GM18505 (cell line): ENCODE measurements at regions not wholly inside any gene's neighbourhood (a gene's known extent, or its start where the extent isn't known, plus 50 kb on each side); places are given as distances from the start of the nearest gene placed in this dataset.
"Not testable (repeated sequence)": the region's sequence is repeated elsewhere in the genome, so short reads cannot be mapped to it uniquely, and the experiment has no call there.

Experiments used
- ATAC-seq: cut with Tn5 transposase; IDR thresholded peaks from one replicate; pipeline ENCODE4 v1.9.1; 2021; ENCODE audit not compliant: unreplicated experiment
- POLR2A ChIP-seq: IDR thresholded peaks from 4 replicates; pipeline ENCODE4 v1.6.1; 2011; ENCODE audit warnings: borderline replicate concordance; ENCODE audit not compliant: insufficient read depth, insufficient read length; ENCODE audit errors: extremely low read depth

DNA sequence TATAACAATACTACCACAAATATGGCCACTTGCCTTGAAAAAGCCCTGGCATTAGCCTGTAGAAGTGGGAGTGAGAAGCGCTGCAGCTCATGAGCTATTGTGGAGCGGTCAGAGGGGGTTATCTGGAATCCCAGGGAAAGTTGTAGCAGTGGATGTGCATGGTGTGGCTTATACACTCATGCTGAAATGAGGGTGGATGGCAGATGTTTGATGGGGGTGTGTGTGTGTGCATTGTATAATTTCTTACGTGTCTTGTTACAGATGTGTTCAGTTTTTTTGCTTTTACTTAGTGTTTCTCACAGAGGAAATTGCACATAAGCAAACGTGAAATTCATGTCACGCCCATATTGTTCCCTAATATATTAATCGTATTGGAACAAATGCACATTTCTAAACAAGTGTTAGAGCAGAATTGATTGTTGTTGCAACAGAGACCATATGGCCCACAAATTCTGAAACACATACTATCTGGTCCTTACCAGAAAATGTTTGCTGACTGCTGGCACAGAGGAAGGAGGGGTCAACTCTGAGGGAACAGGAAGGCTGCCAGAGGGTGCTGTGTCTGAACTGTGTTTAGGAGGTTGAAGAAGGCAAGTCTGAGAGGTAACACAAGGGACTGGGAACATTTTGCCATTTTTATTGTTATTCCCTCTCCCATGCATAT lies 200.0 kb upstream of the CFAP20DC start:
- TF ChIP-seq POLR2A = no peak
- no peak for ATAC-seq

DNA sequence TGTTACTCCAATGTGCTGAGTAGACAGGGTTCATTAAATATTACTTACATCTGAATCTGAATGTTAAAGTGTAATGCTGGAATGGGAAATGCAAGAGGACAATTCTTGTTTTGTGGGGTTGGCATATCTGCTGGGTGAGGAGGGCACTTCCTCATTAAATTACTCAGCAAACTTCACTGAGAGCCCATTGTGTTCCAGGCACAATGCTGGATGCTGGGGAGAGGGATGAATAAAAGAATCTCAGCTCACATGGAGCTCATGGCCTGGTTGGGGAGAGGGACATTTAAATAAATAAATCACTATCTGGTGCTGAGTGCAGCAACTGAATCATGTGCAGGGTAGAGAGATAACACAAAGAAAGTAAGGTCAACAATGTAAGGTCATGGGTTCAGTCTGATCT lies 199.2 kb upstream of the CFAP20DC start:
- no peak for ATAC-seq
- no peak for TF ChIP-seq POLR2A

DNA sequence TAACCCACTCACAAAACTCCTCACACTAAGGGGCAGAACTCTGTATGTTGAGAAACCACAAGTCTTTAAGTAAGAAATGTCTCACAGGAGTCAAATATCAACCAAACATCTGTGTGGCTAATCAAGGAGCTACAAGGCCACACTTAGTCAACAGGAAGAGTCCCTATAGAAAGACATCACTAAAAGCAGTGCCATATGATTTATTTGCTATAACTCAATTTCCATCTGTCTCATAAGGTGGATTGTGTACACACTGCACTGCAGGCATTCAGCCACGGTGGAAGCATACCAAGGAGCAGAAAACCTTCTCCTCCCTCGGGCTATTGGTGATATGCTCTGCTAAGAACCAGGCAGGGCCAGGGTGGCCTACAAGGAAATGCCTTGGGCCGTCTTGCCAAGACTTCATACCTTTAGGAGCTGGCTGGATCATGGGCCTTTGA lies 197.6 kb upstream of the CFAP20DC start:
- peak; percentile 58 for ATAC-seq
- no peak for TF ChIP-seq POLR2A

DNA sequence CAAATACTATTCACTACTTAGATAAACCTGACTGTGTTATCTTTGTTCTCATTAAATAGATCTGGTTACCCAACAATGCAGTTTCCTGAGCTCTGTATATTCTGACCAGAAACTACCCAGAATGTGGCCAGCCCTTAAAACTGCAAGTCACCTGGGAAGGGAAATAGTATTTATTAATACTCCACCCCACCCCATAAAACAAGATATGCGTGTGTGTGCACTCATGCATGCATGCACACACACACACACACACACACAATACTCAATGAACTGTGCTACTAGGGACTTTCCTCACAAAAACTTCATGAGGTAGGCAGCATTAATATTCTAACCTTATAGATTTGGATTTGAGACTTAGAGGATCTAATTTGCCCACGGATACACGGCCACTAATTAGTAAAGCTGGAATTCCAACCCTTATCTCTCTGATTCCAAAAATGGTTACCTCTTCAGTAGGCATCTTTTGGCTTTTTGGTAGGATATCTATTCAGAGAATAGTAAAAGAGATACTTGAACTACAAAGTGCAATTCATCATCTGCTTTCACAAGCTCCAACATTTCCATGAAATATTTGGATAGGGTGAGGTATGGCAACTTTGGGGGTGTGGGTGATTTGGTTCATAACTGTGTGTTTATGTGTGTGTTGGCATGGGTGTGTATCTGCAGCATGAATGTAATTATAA lies 197.0 kb upstream of the CFAP20DC start:
- no peak for TF ChIP-seq POLR2A
- peak; percentile 63 for ATAC-seq

DNA sequence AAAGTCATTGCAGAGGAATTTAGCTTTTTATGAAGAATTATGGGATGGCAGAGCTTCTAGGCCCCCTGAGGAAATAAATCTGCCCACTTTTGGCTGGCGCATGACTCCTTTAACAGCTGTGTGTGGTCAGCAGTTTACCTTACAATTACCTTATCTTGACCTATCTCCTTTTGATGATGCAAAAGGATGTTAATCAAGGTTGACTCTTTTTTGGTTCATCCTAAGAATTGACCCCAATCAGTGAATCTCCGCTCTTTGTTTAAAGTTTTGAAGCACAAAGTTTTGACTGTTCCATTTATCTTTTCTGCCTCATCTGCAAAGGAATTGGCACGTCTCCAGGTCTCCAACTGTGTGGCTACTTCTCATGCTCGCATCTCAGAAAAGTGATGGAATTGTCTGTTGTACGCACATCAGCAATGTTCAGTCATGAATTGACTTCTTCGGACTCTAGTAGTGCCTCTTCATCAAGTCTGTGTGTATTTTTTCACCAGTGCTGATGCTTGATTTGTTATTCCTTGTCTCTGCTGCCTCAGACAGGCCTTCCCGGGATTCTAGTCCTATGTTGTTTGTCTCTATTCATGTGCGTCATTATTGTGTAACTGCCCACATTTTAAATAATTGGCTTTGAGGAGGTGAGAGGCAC lies 196.2 kb upstream of the CFAP20DC start:
- no peak for ATAC-seq

DNA sequence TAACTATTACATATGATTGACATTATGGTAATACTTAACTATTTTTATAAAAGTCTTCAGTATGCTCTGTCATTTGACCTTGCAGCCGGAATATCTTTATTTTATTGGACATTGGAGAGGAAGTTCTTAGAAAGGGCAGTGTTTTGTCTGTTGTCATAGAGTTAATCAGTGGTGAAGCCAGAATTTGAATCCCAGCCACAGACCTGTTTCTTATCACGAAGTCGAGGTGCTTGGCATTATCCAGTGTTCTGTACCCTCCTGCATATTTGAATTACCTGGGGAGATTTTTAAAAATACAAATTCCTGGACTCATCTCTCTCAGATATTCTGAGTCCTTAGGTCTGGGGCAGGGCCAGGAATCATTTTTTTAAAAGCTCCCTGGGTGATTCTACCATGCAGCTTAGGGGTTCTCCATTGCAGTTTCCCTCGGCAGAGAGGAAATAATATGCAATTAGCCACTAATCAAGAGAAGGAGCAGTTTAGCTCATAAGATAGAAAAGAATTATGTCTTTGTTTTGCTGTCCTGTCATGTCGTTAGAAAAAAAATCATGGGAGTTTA lies 195.6 kb upstream of the CFAP20DC start:
- no peak for TF ChIP-seq POLR2A
- no peak for ATAC-seq

More for the DNA sequence above, 196.2 kb upstream of the CFAP20DC start:
- no peak for TF ChIP-seq POLR2A

DNA sequence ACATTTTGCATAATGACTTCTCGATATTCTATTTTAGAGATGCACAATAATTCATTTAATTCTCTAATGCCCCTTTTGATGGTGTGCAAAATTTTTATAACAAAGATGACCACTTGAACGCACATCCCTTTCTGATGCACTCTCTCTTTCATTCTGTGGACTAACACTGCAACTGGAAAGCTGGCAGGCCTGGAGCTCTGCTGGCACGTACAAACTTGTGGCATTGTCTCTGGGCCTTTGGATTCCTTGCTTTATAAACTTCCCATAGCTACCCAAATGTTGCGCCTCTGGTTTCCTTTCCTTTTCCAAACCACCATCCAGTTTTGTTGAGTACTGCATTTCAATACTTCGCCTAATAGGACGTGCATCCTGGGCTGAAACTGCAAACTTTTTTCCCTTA lies 194.5 kb upstream of the CFAP20DC start:
- no peak for TF ChIP-seq POLR2A
- ATAC-seq = no peak

DNA sequence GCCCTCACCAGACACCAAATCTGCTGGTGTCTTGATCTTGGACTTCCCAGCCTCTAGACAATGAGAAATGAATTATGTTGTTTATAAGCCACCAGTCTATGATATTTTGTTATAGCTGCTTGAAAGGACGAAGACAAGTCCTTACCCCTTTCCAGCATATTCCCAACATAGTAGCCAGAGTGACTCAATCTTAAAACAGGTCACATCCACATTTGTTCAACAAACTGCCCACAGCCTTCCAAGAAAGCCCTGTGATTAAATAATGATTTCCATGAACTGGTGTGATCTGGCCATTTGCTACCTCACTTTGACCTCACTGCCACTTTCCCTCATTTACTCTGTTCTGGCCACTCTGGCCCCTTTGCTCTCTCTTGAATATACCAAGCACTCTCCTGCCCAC lies 193.7 kb upstream of the CFAP20DC start:
- ATAC-seq = no peak
- no peak for TF ChIP-seq POLR2A

DNA sequence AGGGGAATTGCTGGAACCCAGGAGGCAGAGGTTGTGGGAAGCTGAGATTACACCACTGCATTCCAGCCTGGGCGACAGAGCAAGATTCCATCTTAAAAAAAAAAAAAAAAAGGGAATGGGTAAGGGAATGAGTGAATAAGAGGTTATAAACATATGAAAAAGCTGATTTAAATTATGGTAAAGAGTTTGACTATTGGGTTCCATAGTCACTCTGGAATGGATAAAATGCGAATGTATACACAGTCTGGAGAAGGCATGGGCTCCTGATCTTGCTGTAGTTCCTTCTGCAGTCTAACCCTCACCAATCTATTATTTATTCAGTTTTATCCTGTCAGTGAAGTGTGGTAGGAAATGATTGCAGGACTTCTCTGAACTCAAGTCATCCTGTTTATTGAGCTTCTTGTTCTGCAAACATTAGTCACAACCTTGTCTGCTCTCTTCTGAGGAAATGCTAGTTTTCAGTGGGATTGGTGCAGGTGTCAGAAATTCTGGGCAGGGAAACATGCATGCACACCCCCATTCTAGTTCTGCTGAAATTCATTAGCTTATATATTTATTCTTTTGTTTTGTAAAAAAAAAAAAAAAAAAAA lies 190.9 kb upstream of the CFAP20DC start:
- TF ChIP-seq POLR2A = no peak

DNA sequence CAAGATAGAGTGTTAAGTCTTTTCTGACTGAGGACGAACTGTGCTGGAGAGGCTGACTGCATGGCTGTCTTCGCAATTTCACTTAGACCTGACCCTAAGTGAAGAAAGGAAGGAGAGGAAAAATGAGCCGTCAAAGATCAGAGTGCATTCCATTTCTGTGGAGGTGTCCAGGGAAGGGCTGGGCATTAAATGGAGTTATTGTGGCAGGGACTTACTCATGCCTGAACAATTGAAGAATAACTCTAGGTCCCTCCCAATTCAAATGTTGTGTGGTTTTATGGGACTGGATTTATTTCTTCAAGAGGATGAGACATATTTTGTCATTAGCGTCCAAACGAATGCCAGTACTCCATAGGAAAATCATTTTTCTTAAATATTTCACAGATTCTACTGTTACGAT lies 187.3 kb upstream of the CFAP20DC start:
- TF ChIP-seq POLR2A = no peak
- no peak for ATAC-seq

More for the DNA sequence above, 190.9 kb upstream of the CFAP20DC start:
- no peak for ATAC-seq

DNA sequence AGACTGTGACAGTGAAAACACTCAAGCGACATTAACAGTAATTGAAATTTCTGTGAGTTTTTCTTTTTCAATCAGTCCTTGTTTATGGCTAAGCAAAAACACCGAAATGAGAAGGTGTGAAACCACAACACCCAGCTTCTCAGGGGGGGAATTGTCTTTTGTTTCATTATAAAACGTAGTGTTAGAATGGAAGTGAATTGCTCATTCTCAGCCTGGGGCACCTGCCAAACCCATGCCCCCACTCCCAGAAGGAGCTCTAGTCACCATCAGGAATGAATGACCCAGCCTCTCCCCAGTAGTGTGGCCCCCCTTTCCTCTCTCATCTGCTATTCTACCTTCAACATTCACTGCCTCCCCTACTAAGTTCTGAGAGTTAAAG lies 185.8 kb upstream of the CFAP20DC start:
- TF ChIP-seq POLR2A = no peak
- ATAC-seq = peak; percentile 85

DNA sequence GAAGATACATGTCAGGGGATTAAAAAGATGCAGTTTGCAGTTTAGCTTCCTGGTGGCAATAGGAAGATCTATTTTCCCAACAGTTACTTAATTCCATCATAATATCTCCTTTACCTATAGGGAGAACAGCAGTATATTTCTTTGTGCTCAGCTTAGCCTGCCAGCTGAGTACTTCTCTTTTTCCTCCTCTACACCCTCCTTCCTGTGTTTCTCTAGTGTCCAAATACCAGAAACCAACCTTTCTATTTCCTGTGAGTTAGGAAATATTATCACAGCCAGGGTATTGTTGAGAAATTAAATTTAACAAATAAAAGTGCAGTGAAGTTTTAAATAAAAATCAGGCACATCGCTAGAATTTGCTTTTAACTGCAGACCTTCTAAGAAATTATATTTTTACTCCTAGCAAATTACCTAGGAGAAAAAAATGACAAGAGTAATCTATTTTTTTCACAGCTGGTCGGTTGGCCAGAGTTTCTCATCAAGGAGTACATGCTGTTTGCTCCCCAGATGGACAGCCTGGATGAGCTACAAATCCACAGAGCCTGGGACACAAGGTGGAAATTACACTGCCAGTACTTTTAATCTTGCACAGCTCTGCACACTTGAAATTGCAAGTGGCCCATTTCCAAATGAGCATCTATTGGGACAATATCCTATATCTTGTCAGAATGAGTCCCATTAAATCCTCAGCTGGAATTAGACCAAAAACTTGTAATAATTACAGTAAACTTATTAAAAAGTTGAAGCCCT lies 185.2 kb upstream of the CFAP20DC start:
- ATAC-seq = peak; percentile 39
- no peak for TF ChIP-seq POLR2A

DNA sequence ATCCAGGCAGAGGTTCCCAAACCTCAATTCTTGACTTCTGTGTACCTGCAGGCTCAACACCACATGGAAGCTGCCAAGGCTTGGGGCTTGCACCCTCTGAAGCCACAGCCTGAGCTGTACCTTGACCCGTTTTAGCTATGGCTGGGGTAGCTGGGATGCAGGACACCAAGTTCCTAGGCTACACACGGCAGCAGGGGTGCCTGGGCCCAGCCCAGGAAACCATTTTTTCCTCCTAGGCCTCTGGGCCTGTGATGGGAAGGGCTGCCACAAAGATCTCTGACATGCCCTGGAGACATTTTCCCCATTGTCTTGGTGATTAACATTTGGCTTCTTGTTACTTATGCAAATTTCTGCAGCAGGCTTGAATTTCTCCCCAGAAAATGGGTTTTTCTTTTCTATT lies 180.6 kb upstream of the CFAP20DC start:
- ATAC-seq = not testable (repeated sequence)
